NCI-H1092 (cell line): ENCODE measurements at regions not wholly inside any gene's neighbourhood (a gene's known extent, or its start where the extent isn't known, plus 50 kb on each side); places are given as distances from the start of the nearest gene placed in this dataset.
"Not testable (repeated sequence)": the region's sequence is repeated elsewhere in the genome, so short reads cannot be mapped to it uniquely, and the experiment has no call there.

Experiments used
- DNase-seq: peaks from one replicate; lab custom pipeline; 2025; lab: John Stamatoyannopoulos, UW

DNA sequence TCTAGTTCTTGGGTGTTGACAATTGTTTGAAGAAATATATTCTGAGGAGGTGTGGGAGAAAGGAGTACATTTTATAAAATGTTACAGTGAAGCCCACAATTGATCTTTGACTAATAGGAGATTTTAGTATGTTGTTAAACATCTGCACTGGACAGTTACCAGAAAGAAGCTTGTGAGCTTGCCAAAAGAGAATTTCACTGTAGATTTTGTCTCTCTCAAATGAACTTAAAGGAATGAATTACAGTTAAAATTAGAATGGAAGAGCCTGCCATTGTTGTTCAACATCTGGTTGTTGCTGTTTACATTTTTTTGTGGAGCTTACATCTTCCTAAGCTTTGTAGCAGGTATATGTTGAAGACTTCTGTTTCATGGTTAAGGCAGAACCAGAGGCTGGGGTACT lies 620.5 kb upstream of the CCDC179 start:
- no peak for DNase-seq

DNA sequence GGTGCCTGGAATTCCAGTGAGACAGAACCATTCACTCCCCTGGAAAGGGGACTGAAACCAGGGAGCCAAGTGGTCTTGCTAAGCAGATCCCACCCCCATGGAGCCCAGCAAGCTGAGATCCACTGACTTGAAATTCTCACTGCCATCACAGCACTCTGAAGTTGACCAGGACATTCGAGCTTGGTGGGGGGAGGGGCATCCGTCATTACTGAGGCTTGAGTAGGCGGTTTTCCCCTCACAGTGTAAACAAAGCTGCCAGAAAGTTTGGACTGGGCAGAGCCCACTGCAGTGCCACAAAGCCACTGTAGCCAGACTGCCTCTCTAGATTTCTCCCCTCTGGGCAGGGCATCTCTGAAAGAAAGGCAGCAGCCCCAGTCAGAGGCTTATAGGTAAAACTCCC lies 623.9 kb upstream of the CCDC179 start:
- not testable (repeated sequence) for DNase-seq

DNA sequence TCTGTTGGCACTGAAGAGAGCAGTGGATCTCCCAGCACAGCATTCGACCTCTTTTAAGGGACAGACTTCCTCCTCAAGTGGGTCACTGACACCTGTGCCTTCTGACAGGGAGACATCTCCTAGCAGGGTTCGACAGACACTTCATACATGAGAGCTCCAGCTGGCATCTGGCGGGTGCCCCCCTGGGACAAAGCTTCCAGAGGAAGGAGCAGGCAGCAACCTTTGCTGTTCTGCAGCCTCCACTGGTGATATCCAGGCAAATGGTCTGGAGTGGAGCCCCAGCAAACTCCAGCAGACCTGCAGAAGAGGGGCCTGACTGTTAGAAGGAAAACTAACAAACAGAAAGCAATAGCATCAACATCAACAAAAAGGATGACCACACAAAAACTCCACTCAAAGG lies 624.3 kb upstream of the CCDC179 start:
- not testable (repeated sequence) for DNase-seq

- no peak for DNase-seq
Measured at GRCh38 chr11:23490557-23491235, 630.4 kb upstream of the CCDC179 start.

DNA sequence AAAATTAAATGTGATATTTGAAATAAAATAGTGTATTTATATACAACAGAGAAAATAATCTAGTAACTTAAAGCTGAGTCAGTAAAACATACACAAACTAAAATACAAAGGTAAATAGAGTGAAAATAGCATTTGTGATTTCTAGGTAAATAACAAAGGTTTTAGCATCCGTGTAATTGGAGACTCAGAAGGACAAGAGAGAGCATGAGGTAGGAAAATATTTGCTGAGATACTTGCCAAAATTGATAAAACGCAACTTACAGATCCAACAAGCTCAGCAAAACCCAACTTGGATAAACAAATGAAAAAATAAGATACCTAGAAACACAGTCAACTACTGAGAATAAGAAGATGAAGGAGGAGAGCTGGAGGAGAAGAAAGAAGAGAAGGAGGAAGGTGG lies 634.7 kb upstream of the CCDC179 start:
- DNase-seq: no peak

- DNase-seq: no peak
Measured at GRCh38 chr11:23496340-23496739, 636.1 kb upstream of the CCDC179 start.

DNA sequence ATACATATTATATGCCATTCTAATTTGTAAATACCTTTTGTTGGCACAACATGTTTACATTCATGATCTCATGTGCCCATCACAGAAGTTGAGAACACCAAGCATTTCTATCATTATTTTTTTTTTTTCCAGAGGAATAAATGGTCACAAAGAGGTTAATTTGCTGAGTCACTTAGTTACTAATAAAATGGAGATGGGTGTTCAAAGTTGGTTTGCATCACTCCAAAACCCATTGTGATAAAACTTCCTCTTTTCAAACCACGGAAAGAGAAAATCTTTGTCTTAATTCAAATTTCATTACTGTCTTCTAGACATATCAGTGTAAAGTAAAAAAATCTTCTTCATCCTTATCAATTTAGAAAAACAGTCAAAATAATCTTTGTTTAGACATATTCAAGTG lies 636.8 kb upstream of the CCDC179 start:
- no peak for DNase-seq

DNA sequence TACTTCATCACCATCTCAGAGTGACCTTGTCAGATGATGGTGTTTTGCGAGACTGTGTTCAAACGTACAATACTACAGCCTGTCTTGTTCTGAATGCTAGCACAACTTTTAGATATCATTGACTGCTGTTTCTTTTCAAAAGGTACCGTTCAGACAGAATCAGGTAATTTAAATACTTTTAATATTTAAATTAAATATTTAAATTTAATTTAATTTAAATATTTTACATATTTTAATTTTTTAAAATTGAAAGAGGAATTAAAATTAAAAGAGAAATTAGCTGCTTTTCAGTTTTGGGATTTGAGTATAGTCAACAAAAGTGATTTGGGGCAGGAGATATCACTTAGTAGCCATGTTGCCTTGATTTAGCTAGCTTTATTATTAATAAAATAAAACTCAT lies 642.1 kb upstream of the CCDC179 start:
- DNase-seq: no peak

- no peak for DNase-seq
Measured at GRCh38 chr11:23502826-23503225, 642.6 kb upstream of the CCDC179 start.

DNA sequence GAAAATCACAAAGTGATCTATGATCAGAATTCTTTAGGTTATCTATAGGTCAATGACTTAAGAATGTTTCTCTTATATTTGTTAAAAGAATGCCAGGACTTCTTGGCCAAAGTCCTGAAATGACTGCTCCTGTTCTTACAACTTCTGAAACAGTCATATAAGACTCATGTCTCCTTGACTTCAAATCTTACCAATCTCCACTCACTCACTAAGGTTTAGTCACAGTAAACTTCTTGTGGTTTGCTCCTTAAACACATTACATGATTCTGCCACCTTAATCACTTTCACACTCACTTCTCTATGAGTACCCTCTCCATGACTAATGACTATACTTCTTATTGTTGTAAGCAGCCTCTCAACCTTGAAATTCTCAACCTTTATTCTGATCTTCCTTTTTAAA lies 648.7 kb upstream of the CCDC179 start:
- no peak for DNase-seq

- DNase-seq: no peak
Measured at GRCh38 chr11:23509821-23510220, 649.5 kb upstream of the CCDC179 start.

GRCh38 chr11:23519194-23519593 lies 658.9 kb upstream of the CCDC179 start:
- DNase-seq: no peak

- no peak for DNase-seq
Measured at GRCh38 chr11:23520226-23520960, 660.1 kb upstream of the CCDC179 start.

DNA sequence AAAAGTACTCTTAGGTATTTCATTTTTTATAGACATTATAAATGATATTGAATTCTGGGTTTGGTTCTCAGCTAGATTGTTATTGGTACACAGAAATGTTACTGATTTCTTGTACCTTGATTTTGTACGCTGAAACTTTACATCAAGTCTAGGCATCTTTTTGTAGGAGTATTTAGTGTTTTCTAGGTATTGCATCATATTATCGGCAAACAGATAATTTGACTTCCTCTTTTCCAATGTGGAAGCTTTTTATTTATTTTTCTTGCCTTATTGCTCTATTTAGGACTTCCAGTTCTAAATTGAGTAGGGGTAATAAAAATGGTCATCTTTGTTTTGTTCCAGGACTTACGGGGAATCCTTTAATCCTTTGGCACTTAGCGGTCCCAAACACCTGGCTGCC lies 676.6 kb upstream of the CCDC179 start:
- DNase-seq: no peak

GRCh38 chr11:23539556-23539955 lies 679.3 kb upstream of the CCDC179 start:
- no peak for DNase-seq

- DNase-seq: no peak
Measured at GRCh38 chr11:23540101-23540561, 679.9 kb upstream of the CCDC179 start.

DNA sequence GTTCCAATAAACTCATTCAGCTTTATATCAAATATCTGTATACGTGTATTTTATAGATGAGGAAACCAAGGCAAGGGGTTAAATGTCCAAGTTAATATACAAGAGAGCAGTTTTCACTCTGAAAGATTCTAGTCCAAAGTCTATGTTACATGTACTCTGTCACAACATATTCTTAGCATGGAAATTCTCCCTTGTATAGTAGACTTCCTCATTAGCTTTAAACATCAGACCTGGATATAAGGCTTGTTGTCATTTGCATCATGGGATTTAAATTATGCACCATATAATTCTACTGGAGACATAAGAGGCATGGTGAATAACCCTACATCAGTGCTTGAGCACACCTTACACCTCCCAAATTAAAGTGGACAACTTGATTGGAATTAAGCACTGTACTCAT lies 681.9 kb upstream of the CCDC179 start:
- no peak for DNase-seq

DNA sequence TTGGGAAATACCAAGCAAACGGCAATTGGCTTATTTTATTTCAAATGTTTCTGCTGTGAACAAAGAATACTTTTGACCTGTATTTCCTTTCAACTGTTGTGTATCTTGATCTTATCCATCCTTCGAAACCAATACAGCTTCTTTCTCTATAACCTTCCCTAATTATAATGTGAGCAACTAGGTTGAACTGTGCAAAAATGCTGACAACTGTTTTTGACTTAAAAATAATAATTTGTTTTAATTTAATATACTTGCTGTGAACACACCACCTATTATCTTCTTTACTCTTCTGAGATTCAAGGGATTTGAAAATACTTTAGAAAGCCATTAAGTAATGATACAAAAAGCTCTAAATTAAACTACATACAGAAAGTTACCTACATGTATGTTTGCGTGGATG lies 682.5 kb upstream of the CCDC179 start:
- DNase-seq: no peak

DNA sequence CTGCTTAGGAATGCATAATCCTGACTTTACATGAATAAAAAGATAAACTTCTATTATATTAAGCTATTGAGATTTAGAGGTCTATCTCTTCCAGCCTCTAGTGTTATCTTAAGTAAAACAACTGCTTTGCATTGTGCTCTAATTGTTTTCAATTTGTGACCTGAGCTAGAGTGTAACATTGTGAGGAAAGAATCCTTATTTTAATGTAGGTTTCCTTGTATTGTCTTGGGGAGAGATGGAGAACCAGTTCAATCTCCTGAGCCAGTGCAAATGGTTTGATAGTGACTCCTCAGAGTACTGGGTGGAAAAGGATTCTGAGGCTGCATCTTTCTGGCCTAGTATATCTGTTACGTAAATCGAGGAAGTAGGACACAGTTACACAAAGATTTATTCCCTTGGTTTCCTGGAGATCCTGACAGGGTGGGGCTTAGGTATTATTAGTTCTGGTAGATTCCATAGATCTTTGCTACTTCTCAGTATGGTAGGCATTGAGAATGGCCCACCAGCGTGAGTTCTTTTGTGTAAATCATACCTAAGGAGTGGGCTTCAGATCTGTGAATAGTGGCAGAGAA lies 683.5 kb upstream of the CCDC179 start:
- no peak for DNase-seq

DNA sequence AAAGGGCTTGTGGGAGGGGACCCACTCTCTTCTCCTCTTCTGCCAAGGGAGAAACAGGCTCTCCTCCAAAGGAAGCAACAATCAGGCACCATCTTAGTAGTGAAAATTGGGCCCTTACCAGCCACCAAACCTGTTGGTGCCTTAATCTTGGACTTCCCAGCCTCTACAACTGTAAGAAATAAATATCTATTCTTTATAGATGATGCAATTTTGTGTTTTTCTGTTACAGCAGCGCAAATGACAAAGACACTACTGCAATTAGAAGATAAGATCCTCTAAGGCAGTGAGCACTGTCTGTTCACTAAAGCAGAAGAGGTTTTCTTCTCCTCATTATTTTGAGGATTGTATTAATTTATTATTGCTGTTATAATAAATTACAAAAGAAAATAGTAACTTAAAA lies 691.4 kb upstream of the CCDC179 start:
- no peak for DNase-seq

- no peak for DNase-seq
Measured at GRCh38 chr11:23554002-23554401, 693.7 kb upstream of the CCDC179 start.

GRCh38 chr11:23555085-23555484 lies 694.8 kb upstream of the CCDC179 start:
- DNase-seq: no peak

GRCh38 chr11:23556163-23556750 lies 696.0 kb upstream of the CCDC179 start:
- no peak for DNase-seq
